Left kidney (tissue), 1 donor: ENCODE measurements at regions not wholly inside any gene's neighbourhood (a gene's known extent, or its start where the extent isn't known, plus 50 kb on each side); places are given as distances from the start of the nearest gene placed in this dataset.
"Not testable (repeated sequence)": the region's sequence is repeated elsewhere in the genome, so short reads cannot be mapped to it uniquely, and the experiment has no call there.

Experiments
- DNase-seq: peaks from one replicate; pipeline ENCODE4 v3.0.0-alpha.2; 2013

- no peak for DNase-seq
These were observed 961.8 kb upstream of the CELF2 start for GRCh38 chr10:10055656-10056442.

GRCh38 chr10:10056961-10057360, 960.7 kb upstream of the CELF2 start:
- DNase-seq: no peak

- DNase-seq: no peak
These were observed 950.0 kb upstream of the CELF2 start for GRCh38 chr10:10067644-10068043.

- DNase-seq: not testable (repeated sequence)
These were observed 942.8 kb upstream of the CELF2 start for GRCh38 chr10:10074847-10075246.

GRCh38 chr10:10078446-10078845, 939.2 kb upstream of the CELF2 start:
- no peak for DNase-seq

- no peak for DNase-seq
These were observed 925.1 kb upstream of the CELF2 start for GRCh38 chr10:10092581-10092980.

- DNase-seq: no peak
These were observed 924.7 kb upstream of the CELF2 start for GRCh38 chr10:10093021-10093420.

- DNase-seq: no peak
These were observed 923.0 kb upstream of the CELF2 start for GRCh38 chr10:10094691-10095090.

- DNase-seq: no peak
These were observed 921.4 kb upstream of the CELF2 start for GRCh38 chr10:10096296-10096695.

- DNase-seq: no peak
These were observed 920.8 kb upstream of the CELF2 start for GRCh38 chr10:10096898-10097297.

GRCh38 chr10:10101106-10101505, 916.6 kb upstream of the CELF2 start:
- DNase-seq: no peak

GRCh38 chr10:10110844-10111490, 906.7 kb upstream of the CELF2 start:
- DNase-seq: no peak

GRCh38 chr10:10118131-10118530, 899.5 kb upstream of the CELF2 start:
- no peak for DNase-seq

- no peak for DNase-seq
These were observed 897.0 kb upstream of the CELF2 start for GRCh38 chr10:10120671-10121070.

GRCh38 chr10:10125676-10126075, 892.0 kb upstream of the CELF2 start:
- DNase-seq: no peak

GRCh38 chr10:10126218-10126617, 891.5 kb upstream of the CELF2 start:
- no peak for DNase-seq

- DNase-seq: no peak
These were observed 889.3 kb upstream of the CELF2 start for GRCh38 chr10:10128387-10128786.

GRCh38 chr10:10130686-10131085, 887.0 kb upstream of the CELF2 start:
- no peak for DNase-seq

- DNase-seq: no peak
These were observed 885.7 kb upstream of the CELF2 start for GRCh38 chr10:10132009-10132408.

GRCh38 chr10:10133281-10133680, 884.4 kb upstream of the CELF2 start:
- DNase-seq: peak; percentile 13

GRCh38 chr10:10138685-10139084, 879.0 kb upstream of the CELF2 start:
- DNase-seq: no peak

GRCh38 chr10:10141782-10142382, 875.8 kb upstream of the CELF2 start:
- no peak for DNase-seq

- DNase-seq: no peak
These were observed 871.1 kb upstream of the CELF2 start for GRCh38 chr10:10146604-10147003.
